Activated CD4-positive, alpha-beta T cell treated with anti-CD3 and anti-CD28 coated beads, Interleukin-2, amount 50 U/mL, for 4 hours (primary cell): ENCODE measurements at regions not wholly inside any gene's neighbourhood (a gene's known extent, or its start where the extent isn't known, plus 50 kb on each side); places are given as distances from the start of the nearest gene placed in this dataset.
"Not testable (repeated sequence)": the region's sequence is repeated elsewhere in the genome, so short reads cannot be mapped to it uniquely, and the experiment has no call there.

ENCODE experiments used
- DNase-seq, 2 experiments: peaks; one replicate each; pipeline ENCODE4 v3.0.0-alpha.2; 2020

DNA sequence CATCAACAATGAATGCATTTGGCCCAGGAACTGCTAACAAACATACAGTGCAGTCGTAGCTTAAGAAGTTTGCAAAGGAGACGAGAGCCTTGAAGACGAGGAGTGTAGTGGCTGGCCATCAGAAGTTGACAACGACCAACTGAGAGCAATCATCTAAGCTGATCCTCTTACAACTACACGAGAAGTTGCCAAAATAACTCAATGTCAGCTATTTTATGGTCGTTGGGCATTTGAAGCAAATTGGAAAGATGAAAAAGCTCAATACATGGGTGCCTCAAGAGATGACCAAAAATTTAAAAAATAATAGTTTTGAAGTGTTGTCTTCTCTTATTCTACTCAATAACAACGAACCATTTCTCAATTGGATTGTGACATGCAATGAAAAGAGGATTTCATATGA lies 757.7 kb upstream of the CHD1 start:
- no peak for DNase-seq

- DNase-seq: no peak
These were observed 747.2 kb upstream of the CHD1 start for GRCh38 chr5:99675974-99676373.

- no peak for DNase-seq
These were observed 745.3 kb upstream of the CHD1 start for GRCh38 chr5:99674101-99674500.

DNA sequence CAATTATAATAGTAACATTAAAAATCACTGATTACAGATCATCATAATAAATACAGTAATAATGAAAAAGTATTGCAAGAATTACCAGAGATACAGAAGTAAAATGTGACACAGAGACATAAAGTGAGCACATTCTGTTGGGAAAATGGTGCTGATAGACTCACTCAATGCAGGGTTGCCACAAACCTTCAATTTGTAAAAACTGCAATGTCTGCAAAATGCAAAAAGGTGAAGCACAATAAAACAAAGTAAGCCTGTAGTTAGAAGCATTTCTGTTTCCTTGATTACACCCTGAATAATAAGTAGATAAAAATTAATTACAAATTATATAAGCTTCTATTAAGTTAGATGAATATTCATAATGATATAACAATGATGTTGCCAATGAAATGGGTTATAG lies 736.2 kb upstream of the CHD1 start:
- no peak for DNase-seq

GRCh38 chr5:99651298-99651697 lies 722.5 kb upstream of the CHD1 start:
- no peak for DNase-seq

- DNase-seq: no peak
These were observed 717.3 kb upstream of the CHD1 start for GRCh38 chr5:99646011-99646647.

GRCh38 chr5:99644822-99645221 lies 716.0 kb upstream of the CHD1 start:
- no peak for DNase-seq

- no peak for DNase-seq
These were observed 711.8 kb upstream of the CHD1 start for GRCh38 chr5:99640646-99641045.

- no peak for DNase-seq
These were observed 711.1 kb upstream of the CHD1 start for GRCh38 chr5:99639905-99640304.

DNA sequence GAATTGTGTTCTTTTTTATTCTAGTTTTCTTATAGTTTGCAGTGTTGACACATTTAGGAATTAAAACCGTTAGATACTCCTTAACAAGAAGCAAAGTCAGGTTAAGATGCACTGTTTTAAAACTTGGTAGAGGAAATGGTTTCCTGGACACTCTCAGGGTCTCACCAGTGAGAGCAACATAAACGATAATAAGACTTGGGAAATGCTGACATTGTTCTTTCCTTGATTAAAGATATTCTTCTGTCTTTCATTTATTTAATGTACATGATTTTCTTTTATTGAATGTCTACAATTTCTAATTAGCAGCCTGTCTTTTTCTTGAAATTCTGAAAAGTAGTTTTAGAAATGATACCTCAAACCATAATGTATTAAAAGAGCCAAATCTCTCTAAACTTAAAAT lies 707.9 kb upstream of the CHD1 start:
- DNase-seq: no peak

- DNase-seq: no peak
These were observed 693.2 kb upstream of the CHD1 start for GRCh38 chr5:99621772-99622681.

DNA sequence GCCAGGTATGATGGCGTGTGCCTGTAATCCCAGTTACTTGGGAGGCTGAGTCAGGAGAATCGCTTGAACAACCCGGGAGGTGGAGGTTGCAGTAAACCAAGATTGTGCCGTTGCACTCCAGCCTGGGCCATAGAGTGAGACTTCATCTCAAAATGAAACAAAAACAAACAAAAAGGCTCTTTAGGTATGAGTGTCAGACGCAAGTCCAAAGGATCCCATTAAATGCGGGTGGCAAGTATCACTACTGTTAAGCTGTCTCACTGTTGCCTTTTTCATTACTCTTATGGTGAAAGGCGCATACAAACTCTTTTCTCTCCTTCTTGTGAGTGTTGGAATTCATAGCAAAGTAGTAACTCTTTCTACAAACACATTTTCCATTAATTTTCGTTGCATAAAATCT lies 688.5 kb upstream of the CHD1 start:
- no peak for DNase-seq

DNA sequence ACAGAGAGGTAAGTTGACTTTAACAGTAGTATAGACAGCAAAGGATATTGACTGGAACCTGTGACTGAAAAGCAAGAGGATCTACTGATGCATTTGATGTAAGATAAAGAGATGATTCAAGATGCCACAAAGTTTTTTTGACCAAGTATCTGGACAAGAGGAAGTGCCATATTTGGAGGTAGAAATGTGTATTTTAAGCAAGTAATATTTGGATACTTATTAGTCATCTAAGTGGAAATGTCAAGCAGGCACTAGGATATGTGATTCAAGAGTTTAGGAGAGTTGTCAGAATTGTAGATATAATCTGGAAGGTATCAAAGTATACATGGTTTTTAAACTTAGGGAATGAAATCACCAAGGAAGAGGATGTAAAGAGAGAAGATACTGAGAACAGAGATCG lies 686.1 kb upstream of the CHD1 start:
- no peak for DNase-seq

- no peak for DNase-seq
These were observed 678.3 kb upstream of the CHD1 start for GRCh38 chr5:99607124-99607523.

GRCh38 chr5:99605904-99606303 lies 677.1 kb upstream of the CHD1 start:
- no peak for DNase-seq

GRCh38 chr5:99600952-99601351 lies 672.1 kb upstream of the CHD1 start:
- no peak for DNase-seq

- DNase-seq: no peak
These were observed 662.0 kb upstream of the CHD1 start for GRCh38 chr5:99590806-99591205.

GRCh38 chr5:99589424-99589823 lies 660.6 kb upstream of the CHD1 start:
- no peak for DNase-seq

DNA sequence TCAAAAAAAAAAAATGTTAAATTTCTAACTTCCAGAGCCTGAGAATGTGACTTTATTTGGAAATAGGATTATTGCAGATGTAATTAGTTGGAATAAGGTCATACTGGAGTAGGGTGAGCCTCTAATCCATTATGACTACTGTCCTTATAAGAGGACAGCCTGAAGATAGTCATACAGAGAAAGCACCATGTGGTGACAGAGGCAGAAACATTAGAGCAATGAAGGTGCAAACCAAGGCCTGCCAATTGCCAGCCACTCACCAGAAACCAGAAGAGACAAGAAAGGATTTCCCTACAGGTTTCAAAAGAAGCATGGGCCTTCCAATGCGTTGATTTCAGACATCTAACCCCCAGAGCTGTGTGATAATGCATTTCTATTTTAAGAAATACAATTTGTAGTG lies 659.2 kb upstream of the CHD1 start:
- no peak for DNase-seq

DNA sequence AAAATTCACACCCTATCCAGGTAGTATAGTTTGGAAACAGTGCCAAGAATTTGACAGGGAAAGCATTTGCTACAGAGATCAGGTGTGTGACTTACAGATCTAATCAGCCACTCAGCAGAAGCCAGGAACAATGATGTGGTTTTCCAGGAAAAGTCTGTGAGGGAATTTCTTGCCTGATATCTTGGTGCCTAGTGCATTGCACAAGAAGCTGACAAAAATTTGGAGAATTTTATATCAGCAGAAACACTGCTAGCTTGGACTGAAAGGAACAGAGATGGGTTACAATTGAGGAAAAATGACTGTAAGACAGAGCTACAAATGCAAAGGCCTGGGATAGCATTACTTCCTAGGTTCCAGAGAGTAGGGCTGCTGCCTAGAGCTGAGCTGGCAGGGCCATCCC lies 658.1 kb upstream of the CHD1 start:
- no peak for DNase-seq

DNA sequence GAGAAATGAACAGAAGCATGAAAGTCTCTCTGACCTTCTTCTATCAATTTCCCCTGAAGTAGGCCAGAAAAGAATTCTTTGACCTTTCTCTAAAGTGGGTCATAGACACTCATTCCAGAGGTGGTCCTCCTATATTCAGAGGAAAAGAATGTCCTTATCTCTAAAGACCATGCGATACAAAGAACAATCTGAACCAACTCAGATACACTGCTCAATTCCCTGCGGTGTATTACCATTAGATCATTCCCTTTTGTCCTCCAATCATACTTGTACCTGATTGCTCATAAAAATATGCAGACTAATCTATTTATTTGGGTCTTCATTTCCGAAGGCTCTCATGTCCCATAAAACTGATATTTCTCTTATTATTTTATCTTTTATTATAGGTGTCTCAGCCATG lies 652.4 kb upstream of the CHD1 start:
- not testable (repeated sequence) for DNase-seq

- not testable (repeated sequence) for DNase-seq
These were observed 634.3 kb upstream of the CHD1 start for GRCh38 chr5:99562937-99563627.

DNA sequence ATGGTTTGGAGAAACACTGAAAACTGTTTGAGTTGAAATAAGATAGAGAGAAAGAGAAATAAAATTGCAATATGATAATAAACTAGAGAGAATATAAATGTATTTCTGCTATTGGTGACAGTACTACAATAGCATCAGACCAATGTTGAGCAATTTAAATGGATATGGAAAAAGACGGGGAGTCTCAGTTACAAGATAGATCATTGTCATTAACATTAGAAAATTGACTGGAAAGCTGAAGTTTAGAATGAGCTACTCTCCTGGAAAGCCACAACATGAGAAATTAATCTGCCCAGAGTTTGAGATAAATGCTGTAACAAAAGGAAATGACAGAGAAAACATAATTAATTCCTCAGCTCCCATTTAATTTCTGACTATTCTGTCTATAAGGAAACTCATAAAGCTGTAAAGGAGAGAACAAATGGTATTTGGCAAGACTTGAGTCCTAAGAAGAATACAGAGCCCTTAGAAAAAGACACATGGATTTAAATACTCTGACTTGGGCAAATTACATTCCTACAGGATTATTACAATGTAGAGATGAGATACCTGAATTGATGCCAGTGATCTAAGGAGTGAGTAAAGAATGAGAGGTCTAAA lies 624.5 kb upstream of the CHD1 start:
- DNase-seq: no peak

DNA sequence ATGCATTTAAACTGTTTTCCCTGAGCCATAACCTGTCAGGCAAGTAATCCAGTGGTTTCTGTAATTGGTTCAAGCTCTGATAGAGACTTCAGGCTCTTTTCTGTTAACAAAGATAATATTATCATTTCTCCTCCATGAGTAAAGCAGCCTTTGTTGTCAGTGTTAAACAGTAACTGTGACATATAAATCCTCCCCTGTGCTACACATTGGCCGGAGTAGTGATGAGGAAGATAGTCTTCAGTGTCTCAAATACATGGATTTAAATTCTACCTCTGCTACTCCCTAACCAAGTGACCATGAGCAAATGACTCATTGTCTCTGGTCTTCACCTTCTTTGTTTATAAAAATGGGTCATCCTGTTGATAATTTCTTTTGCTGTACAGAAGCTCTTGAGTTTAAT lies 615.5 kb upstream of the CHD1 start:
- DNase-seq: no peak
